PC-9 (cell line): ENCODE measurements at regions not wholly inside any gene's neighbourhood (a gene's known extent, or its start where the extent isn't known, plus 50 kb on each side); places are given as distances from the start of the nearest gene placed in this dataset.

Experiments
- EZH2 ChIP-seq: fragments of 200-600 bp; sonication (generic); IDR thresholded peaks from 2 replicates; pipeline ENCODE4 v1.8.0; 2017; ENCODE audit warnings: antibody characterized with exemption, low read depth
- TF ChIP-seq, protein P1 (sequence below): fragments of 200-600 bp; sonication (generic); conservative IDR thresholded peaks from 2 replicates; pipeline ENCODE4 v1.6.1; 2017; ENCODE audit warnings: mixed run types, antibody characterized with exemption, mild to moderate bottlenecking, moderate library complexity

DNA sequence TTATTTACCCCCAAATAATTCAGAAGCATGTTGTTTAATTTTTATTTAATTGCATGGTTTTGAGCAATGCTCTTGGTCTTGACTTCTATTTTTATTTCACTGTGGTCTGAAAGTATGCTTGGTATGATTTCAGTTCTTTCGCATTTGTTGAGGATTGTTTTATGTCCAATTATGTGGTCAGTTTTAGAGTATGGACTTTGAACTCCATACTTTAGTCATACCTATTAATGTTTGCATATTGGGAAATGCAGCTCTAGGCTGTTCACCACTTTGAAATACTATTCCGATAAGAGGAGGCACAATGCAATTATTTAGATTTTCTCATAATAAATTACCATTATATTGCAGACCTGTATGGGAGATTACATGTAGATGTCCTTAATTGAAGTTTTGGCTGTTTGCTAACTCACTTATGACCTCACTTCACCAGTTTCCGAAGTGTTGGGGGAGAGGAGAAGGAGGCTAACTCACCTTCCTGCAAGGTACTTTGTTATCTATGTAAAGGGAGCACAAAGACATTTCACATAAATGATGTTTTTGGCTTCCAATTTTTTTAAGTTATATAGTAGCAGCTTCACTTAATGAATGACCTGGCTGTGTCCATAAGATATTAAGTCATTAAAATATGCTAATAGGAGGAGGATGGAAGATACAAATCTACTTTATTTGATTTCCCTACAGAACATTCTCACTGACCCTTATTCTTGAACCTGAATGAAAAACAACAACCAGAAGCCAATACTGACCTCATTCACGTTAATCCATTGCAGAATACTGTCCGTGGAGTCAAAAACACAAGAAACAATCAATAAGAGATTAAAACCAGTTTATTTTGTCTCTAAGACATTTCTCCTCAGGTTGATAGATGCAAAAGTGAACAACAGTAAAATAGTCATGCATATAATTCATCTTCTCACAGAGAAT is 970.3 kb upstream of the ARRDC3 start:
- no peak for TF ChIP-seq EZH2
- TF ChIP-seq, protein P1, sequence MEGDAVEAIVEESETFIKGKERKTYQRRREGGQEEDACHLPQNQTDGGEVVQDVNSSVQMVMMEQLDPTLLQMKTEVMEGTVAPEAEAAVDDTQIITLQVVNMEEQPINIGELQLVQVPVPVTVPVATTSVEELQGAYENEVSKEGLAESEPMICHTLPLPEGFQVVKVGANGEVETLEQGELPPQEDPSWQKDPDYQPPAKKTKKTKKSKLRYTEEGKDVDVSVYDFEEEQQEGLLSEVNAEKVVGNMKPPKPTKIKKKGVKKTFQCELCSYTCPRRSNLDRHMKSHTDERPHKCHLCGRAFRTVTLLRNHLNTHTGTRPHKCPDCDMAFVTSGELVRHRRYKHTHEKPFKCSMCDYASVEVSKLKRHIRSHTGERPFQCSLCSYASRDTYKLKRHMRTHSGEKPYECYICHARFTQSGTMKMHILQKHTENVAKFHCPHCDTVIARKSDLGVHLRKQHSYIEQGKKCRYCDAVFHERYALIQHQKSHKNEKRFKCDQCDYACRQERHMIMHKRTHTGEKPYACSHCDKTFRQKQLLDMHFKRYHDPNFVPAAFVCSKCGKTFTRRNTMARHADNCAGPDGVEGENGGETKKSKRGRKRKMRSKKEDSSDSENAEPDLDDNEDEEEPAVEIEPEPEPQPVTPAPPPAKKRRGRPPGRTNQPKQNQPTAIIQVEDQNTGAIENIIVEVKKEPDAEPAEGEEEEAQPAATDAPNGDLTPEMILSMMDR: no peak
